Medulla oblongata (tissue), 1 donor: ENCODE measurements at regions not wholly inside any gene's neighbourhood (a gene's known extent, or its start where the extent isn't known, plus 50 kb on each side); places are given as distances from the start of the nearest gene placed in this dataset.
"Not testable (repeated sequence)": the region's sequence is repeated elsewhere in the genome, so short reads cannot be mapped to it uniquely, and the experiment has no call there.

Experiments used
- DNase-seq: peaks from one replicate; pipeline ENCODE4 v3.0.0-alpha.2; 2015; ENCODE audit errors: extremely low spot score

DNA sequence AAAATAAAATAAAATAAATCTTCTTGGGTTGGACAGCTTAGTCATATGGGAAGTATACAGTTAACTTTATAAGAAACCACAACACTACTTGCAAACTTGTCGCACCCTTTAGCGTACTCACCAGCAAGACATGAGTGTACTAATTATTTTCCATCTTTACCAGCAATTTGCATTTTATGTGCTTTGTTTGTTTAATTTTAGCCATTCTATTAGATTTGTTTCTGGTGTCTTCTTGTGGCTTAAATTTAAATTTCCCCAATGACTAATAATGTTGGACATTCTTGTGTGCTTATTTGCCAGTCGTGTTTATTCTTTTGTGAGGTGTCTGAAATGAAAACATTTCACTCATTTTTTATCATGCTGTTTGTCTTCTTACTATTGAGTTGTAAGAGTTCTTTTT lies 1172.2 kb upstream of the CITED2 start:
- DNase-seq = no peak

DNA sequence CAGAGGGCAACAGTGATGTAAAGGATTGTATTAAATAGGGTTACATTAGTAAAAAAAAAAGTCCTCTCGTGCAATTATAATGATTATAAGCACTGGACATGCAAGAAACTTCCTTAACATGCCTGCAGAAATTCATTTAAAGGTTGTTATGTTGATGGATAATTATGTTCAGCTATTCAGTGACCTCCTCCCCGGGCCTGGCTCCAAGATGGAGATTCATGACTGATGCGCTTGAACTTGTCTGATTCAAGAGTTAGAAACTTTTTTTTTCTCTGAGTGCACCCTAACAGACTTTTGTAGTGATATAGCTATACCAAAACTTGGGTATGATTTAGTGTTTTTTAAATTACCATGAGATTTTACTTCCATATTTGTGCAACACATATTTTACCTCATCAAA lies 1170.0 kb upstream of the CITED2 start:
- no peak for DNase-seq

DNA sequence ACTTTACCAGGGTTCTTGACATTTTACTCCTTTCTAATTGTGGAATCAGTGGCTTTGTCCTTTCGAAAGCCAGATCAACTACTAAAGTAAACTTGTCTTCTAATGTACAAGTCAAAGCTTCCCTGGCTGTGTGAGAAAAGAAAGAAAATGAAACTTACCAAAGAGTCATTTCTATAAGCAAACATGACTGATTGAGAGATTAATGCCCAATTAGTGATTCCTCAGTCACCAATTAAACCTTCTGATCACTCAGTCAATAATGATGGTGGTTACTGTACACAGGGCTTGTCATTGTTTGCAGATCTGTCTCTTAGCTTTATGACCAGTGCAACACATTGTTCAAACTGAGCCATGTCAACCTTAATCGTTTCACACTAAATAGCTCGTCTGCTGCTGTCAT lies 1168.4 kb upstream of the CITED2 start:
- no peak for DNase-seq

DNA sequence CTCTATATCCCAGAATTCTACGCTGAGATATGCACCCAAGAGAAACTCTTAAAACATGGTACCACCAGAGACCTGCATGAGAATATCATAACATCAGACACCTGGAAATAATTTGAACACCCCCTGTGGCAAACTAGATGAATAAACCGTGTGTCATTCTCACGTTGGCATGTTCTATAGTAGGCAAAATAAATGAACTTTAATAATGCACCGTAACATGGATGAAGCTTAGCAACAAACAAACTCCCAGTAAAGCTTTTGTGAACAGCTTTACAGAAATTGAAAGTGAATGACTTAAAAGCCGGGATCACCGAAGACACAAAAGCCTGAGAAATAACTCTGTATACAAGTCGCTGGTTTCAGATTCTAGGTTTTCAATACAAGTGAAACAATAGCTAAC lies 1166.8 kb upstream of the CITED2 start:
- peak; percentile 3 for DNase-seq

DNA sequence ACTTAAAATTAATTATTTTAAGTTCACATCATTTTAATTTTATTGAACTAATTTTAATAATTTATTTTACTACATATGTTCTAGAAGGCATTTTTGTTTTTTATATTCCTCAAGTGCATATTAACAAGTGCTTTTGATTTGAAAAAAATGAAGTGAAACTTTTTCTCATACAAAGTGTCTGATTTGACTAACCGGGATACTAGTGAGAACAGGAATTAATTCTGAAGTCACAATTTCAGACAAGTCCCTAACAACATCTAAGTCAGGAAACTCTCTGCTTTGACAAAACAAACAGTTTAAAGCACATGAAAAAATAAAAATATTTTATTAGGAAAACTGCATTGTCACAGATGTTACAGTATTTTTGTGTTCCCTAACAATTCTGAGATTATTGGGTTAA lies 1166.3 kb upstream of the CITED2 start:
- no peak for DNase-seq

DNA sequence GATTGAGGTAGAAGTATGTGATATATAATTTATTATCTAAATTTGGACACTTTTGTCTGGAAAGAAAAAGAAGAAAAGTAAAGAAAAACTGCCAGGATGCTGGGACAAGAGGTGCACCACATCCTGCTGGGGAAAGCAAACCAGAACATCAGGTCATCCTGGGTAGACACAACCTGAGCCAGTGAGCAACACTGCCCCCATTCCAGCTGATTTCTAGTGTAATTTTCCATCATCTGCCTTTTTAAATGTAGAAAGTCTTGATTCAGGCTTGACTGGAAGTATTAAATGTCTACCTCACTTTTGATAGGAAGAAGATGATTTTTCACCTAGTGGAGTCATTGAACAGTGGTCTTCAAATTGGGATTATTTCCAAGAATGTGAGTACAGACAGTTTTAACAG lies 1164.5 kb upstream of the CITED2 start:
- no peak for DNase-seq

DNA sequence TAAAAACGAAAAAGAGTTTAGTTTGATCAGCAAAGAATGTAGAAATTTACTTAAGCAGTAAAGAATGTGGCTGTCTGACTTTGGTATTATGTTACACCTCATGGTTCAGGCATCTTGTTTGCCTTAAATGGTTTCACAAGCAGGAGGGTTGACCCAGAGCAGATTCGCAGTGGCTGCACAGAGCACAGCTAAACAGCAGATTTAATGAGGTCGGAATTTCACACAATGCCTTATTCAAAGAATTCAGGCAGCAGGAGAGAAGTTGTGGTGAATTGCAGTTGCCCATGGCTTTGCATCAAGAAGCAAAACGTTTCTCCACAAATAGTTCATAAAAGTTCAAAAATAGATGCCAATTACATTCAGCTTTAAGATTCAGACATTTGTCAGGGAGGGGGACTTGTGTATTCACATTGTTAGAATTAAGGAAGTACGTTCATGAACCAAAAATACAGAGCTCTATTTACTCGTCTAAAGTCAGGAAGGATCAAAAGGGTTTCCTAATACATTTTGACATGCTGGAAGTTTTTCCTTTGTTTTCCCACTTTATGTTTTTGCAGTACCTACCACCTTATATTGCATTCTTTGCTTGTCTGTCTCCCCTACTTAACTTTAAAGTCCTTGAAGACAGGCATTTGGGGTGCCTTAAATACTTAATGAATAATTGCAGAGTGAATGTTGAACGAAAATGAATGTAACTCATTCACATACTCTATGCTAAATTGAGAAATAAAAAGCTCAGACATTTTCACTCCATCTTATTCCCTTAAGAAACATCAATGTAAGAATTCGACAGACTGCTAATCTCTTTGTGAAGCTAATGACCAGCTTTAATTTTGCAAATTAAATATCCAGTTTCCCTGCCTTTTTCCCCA lies 1163.6 kb upstream of the CITED2 start:
- peak; percentile 56 for DNase-seq

DNA sequence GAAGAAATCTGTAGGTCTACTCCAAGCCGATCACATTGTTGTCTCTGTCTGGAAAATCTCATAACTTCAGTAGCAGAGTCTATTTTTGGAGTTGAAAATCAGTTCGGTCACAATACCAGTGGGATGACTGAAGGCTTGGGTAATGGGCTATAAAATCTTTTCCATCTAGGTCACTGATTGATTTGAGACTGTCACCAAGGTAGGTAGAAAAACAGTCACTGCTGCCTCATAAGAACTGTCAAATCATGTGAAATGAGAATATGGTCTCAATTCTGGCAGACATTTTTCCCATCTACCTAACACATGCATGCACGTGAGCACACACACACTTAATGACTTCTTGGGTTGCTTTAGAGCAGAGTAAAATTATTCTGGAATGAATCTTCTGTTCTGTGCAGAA lies 1162.8 kb upstream of the CITED2 start:
- no peak for DNase-seq

DNA sequence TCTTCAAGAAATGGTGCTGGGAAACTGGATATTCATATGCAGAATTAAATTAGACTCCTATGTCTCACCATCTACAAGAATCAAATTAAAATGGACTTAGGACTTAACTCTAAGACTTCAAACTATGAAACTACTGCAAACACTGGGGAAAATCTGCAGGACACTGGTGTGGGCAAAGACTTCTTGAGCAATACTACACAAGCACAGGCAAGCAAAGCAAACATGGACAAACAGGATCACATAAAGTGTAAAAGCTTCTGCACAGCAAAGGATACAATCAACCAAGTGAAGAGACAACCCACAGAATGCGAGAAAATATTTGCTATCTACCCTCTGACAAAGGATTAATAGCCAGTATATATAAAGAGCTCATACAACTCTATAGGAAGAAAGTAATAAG lies 1161.1 kb upstream of the CITED2 start:
- no peak for DNase-seq

DNA sequence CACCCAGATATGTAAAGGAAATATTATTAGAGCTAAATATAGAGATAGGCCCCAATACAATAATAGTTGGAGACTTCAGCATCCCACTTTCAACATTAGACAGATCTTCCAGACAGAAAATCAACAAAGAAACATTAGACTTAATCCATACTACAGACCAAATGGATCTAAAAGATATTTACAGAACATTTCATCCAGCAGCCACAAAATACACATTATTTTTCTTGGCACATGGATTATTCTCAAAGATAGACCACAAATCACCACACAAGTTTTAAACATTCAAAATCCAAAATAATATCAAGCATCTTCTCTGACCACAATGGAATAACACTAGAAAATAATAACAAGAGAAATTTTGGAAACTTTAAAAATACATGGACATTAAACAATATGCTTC lies 1159.1 kb upstream of the CITED2 start:
- no peak for DNase-seq

DNA sequence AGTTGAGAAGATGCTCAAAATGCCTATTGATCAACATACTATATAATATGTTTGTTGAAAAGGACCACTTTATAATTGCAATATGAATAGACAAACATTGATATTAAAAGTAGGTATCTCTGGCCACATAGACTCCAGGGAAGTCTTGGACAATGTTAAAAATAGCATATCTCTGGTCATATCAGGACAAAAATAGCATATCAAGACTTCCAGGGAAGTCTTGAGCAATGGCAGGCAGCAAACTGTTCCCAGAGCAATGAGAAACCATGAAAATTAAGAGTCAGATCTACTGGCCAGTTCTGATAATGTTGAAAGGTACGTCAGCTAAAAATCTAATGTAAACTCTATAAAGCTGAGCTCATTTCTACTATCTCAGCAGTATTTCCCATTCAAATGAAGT lies 1130.3 kb upstream of the CITED2 start:
- no peak for DNase-seq

DNA sequence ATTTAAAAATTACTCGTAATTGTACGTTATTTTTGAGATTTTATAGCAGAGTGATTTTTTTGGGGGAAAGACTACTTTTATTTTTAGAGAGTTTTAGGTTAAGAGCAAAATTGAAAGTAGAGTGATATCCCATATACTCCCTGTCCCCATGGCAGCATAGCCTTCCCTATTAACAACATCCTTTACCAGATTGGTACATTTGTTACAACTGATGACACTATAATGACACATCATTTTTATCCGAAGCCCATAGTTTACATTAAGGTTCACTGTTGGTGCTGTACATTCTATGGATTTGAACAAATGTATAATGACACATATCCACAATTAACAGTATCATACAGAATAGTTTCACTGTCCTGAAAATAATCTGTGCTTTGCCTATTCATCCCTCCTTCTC lies 1126.4 kb upstream of the CITED2 start:
- DNase-seq = no peak

DNA sequence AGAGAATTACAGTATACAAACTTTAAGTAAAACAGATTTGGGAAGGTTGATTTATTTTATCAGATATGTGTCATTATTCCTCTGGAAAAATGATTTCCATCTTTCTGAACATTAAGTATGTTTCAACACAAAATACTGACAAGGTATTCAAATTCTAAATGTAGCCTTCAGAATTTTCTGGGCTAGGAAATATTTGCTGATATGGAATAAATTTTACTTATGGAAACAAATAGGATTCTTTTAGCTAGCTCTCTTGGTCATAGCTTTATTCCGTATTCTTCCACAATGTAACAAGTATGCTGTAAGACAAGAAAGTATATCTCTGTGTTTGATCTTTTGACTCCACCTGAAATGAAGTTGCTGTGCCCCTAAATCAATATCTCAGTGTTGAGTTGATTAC lies 1125.2 kb upstream of the CITED2 start:
- no peak for DNase-seq

DNA sequence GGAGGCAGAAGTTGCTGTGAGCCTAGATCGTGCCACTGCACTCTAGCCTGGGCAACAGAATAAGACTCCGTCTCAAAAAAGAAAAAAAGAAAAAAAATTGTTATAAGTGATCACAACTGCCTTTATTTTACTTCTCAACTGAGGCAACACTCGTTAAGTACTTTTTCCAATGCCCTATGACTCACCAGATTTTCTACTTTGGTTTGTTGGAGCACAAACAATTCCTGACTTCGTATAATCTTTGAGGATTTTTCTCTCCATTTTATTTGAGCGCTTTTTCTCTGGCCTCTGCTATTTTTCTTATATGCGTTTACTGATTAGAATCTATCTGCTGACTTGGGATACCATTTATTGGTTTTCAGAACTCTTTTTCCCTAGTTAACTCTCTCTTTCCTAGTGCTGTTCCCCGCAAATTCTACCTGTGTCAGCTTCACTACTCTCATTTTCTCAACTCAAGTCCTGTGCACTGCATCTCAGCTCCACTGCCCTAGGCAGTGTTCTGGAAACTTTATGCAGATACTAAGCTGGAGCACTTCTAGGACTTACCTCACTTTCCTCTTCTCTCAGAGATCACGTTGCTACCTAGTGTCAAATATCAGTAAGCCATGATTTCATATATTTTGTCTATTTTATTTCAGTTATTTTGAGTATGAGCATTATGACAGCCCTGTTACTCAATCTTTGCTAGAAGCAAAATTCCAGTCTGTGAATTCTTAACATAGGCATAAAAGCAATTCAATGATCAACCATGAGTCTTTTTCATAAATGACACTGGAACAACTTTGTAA lies 1120.1 kb upstream of the CITED2 start:
- DNase-seq = no peak

DNA sequence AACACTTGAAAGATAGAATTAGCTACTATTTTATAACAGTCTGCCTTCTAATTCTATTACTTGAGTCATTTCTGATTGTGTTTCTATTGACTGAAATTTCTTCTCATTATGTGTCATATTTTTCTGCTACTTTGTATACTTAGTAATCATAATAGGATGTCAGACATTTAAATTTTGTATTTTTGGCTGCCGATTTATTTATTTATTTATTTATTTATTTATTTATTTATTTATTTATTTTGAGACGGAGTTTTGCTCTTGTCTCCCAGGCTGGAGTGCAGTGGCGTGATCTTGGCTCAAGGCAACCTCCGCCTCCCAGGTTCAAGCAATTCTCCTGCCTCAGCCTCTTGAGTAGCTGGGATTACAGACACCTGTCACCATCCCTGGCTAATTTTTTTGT lies 1119.0 kb upstream of the CITED2 start:
- not testable (repeated sequence) for DNase-seq

DNA sequence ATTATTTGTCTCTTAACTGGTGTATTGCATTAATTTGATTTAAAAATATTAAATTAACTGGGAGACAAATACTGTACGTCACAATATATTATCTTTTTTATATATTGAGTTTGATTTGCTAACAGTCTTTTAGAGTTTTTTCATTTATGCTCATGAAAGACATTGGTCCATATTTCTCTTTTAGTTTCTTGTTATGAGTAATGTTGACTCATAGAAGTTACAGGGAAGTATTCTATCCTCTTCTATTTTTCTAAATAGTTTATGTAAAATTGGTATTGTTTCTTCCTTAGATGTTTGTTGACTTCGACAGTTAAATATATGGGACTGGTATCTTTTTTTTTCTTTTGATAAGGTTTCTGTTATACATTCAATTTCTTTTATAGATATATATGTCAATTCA lies 1115.6 kb upstream of the CITED2 start:
- no peak for DNase-seq

DNA sequence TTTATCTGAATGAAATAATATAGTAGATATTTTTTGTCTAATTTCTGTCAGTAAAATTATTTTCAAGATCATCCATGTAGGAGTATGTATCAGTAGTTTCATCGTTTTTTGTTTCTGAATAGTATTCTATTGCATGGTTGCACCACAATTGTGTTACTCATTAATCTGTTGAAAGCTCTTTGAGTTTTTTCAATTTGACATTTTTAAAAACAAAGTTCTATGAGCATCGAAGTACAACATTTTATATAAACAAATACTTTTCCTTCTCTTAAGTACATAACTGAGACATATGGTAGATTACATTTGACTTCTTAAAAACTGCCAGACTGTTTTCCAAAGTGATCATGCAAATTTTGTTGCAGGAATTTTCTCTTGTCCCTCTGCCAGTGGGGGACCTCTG lies 1113.1 kb upstream of the CITED2 start:
- DNase-seq = no peak

DNA sequence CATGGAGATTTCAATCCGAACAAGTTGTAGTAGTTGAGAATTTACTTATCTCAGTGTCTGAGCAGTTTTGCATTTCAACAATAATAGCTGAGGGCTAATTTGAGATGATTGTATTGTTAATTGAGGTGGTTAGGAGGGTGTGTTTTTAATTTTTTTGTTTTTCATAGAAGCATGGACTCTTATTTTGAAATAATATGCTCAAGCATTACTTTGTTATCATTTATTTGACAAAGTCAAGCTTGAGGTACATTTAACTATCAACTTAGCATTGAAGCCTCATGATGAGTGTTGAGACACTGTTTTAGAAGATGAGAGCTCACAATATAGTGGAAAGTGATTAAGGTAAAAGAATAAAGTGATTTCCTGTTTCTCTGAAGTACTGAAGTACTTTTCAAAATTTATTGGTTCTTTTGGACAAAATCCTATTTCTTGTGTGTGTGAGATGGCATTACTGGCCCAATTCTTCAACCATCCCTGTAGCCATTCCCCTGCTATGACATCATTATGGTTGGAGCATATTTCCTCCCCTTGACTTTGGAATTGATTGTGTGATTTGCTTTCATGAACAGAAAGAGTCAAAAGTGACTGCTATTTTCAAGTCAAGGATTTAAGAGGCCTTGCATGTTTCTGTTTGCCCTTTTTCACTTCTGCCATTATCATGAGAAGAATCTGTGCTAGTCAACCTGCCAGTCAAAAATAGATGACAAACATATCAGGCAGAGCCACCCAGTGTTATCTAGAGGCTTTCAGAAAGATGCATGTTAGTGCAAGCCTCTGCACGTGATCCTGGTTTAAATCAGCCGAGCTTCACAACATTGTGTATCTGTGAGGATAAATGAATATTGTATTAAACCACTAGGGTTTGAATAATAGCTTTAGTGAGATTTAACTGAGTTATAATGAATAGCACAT lies 1112.3 kb upstream of the CITED2 start:
- DNase-seq = no peak

DNA sequence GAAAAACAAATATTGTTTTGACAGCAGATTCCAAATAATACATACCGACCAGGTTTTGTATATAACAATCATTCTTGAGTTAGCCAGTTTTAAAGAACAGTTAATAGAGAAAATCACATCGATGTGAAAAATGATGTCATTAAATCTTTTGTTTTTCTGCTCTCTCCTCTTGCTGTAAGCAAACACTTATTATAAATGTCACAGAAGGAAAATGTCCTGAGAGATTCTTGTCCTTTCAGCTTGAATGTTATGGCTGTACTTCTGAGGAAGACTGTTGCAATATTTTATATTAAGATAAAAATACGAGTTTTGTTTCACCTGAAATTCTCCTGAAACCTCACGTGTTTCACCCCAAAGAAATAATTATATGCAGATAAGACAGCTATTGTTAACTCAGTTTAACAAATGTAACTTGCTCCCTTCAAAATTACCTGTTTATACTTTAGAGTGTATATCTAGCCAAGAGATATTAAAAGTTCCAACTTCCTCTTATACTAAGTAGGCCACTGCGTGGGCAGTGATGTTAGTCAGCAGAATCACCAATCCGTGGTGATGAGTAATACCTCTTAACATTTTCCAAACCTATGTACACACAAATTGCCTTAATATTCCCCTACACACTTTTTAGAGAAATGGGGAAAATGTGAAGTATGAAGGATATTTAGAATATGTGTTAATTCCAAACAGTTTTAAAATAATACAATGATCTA lies 1111.4 kb upstream of the CITED2 start:
- no peak for DNase-seq

DNA sequence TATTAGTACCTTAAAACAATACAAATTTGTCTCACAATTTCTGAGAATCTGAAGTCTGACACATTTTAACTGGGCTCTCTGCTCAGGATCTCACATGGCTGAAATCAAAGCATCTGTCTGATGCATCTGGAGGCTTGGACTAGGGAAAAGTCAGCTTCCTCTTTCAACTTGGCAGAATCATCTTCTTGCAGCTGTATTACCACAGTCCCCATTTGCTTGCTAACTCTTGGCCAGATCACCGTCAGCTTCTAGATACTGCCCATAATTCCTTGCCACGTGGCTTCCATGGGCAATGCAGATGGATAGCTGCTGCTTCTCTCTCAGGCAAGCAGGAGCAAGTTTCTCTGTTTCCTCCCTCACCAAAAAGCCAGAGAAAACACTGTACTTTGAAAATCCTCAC lies 1106.4 kb upstream of the CITED2 start:
- DNase-seq = peak; percentile 11

DNA sequence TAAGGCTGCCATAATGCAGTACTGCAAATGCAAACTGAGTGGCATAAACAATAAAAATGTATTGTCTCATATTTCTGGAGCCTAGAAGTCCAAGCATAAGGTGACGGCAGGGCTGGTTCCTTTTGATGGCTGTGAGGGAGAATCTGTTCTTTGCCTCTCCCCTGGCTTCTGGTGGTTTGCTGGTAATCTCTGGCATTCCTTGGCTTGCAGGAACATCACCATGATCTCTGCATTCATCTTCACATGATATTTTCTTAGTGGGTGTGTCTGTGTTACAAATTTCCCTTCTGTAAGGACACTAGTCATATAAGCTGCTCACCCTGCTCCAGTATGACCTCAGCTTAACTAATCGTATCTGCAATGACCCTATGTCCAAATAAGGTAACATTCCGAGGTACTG lies 1104.2 kb upstream of the CITED2 start:
- DNase-seq = no peak

DNA sequence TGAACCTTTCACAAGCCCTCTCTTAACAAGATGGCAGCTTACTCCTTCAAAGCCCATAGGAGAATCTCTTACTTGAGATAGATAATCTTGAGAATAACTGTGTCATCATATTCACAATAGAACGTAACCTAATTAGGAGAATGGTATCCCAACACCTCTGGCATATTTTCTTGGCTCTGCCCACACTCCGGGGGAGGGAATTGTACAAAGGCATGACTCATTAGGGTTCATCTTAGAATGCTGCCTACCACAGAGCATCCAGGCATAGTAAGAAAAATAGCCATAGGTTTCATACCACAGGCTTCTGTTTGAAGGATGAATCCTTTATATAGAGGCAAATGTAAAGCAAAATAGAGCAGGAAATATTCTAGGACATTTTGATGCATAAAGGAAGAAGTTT lies 1100.6 kb upstream of the CITED2 start:
- no peak for DNase-seq
